BLaER1 treated with 17β-estradiol and CSF1 and Interleukin-3, amounts not matched to agents 10 nM and 100 nM (cell line): ENCODE measurements at regions not wholly inside any gene's neighbourhood (a gene's known extent, or its start where the extent isn't known, plus 50 kb on each side); places are given as distances from the start of the nearest gene placed in this dataset.
A peak's percentile ranks its signal among the peaks of the same experiment; 100 is the strongest.
"Not testable (repeated sequence)": the region's sequence is repeated elsewhere in the genome, so short reads cannot be mapped to it uniquely, and the experiment has no call there.

ENCODE experiments used
- H3K27ac ChIP-seq, 11 experiments: shearing (Covaris generic); formaldehyde crosslinking; 2 replicates each; pipeline ENCODE4 v1.8.1; 2022
- H3K27me3 ChIP-seq, 11 experiments: shearing (Covaris generic); formaldehyde crosslinking; 2 replicates each; pipeline ENCODE4 v1.8.1; 2022
- H3K36me3 ChIP-seq, 11 experiments: shearing (Covaris generic); formaldehyde crosslinking; 2 replicates each; pipeline ENCODE4 v1.8.1; 2022
- H3K4me1 ChIP-seq, 10 experiments: shearing (Covaris generic); formaldehyde crosslinking; 2 replicates each; pipeline ENCODE4 v1.8.1; 2022
- H3K4me2 ChIP-seq, 11 experiments: shearing (Covaris generic); formaldehyde crosslinking; 2 replicates each; pipeline ENCODE4 v1.8.1; 2022
- H3K4me3 ChIP-seq, 10 experiments: shearing (Covaris generic); formaldehyde crosslinking; 2 replicates each; pipeline ENCODE4 v1.8.1; 2022
- H3K9ac ChIP-seq, 11 experiments: shearing (Covaris generic); formaldehyde crosslinking; 2 replicates each; pipeline ENCODE4 v1.8.1; 2022
- H3K9me3 ChIP-seq, 11 experiments: shearing (Covaris generic); formaldehyde crosslinking; replicated peaks in 1 of 11; 2 replicates each; pipeline ENCODE4 v1.8.1; 2022
- H4K20me1 ChIP-seq, 11 experiments: shearing (Covaris generic); formaldehyde crosslinking; 2 replicates each; pipeline ENCODE4 v1.8.1; 2022
- Cebpa-rat ChIP-seq, 11 experiments: shearing (Covaris generic); IDR thresholded peaks; 2 replicates each; pipeline ENCODE4 v1.8.1; 2022

DNA sequence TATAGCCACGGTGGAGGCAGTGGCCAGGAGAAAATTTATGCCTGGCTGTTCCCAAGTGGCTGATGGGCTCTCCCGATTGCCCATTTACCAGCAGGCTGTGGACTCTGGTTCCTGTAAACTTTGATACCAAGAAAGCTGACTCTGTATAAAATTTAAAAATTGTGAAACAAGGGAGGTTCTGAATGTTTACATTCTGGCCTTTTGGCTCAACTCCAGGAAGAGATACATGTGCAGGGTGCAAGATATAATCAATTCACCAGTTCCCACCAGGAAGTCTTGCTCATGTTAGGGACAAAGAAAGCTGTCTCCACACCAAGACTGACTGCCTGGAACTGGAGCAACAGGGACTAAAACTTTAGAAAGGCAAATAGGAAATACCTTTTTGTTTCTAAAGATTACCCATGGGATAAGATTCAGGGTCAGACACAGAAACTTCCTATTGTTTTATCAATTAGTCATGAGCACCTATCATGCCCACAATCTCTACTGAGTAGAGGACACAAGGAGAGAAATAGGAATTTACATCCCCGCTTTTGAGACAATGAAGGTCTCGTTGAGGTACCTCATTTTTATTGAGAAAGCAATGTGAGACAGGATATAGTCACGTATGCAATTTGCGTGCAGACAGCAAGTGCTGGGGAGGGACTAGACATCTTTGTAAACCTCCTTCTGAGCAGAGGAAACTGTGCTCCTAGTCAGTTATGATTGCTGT lies 123.5 kb downstream of the LIPG start:
- Histone ChIP-seq H3K27me3 (no peaks in the 10 kb centered on the region), H4K20me1 (no peaks in the 10 kb centered on the region), H3K9ac (no peak overlapping the region), H3K4me1 (no peaks in the 10 kb centered on the region), H3K4me2 (no peak overlapping the region), H3K27ac (no peak overlapping the region), H3K36me3 (no peaks in the 10 kb centered on the region), H3K4me3 (no peak overlapping the region), H3K9me3 (no peaks in the 10 kb centered on the region)
- TF ChIP-seq Cebpa-rat (IDR thresholded peaks at IDR 0.05) = no peak

DNA sequence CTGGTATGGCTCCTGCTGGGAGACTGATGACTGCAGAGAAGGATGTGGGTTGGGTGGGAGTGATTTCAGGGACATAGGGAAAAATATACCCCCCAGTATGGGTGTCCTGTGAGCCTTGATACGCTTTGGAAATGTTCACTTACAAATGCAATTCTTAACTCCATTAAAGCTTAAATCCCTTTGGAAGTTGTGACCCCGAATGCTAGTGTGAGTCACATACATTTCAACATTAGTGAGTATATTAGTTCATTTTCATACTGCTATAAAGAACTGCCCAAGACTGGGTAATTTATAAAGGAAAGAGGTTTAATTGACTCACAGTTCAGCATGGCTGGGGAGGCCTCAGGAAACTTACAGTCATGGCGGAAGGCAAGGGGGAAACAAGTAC lies 120.9 kb downstream of the LIPG start:
- H3K4me1 ChIP-seq = peaks cover 3 to 14% (median 11%) of the 10 kb centered on the region in 10 experiments; a peak in 18 of 20 replicates
- H3K27me3 ChIP-seq, H4K20me1 ChIP-seq: not testable (repeated sequence)

DNA sequence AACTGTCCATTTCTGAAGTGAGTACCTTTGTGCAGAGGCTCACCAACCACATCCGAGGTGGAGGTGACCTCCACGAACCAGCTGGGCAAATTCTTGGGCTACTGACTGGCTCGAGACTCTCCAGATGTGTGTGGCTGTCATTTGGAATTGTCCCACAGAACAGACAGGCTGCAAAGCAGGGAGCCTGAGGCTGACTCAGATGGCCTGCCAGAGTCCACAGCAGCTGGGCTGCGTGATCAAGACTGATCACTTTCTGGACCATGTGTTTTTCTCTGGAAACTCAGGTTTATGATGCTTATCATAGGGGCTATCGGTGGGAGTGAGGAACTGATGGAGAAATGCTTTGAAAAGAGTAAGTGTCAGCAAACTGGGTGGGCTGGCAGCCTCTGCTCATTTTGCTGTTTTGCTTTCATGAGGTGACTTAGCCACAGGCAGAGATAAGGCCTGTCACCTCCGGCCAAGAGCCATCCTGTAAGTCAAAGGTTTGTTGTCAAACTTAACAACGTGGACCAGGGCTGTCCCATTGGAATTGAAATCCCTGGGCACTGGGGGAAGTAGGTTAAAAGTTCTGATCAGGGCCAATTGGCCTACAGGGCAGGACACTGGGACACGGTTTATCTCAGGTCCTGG lies 120.4 kb downstream of the LIPG start:
- H4K20me1 ChIP-seq = no peaks in the 10 kb centered on the region
- H3K27me3 ChIP-seq = no peaks in the 10 kb centered on the region
- H3K4me1 ChIP-seq = peaks cover 6 to 19% (median 16%) of the 10 kb centered on the region in 10 experiments; a peak in 18 of 20 replicates
- no peak overlapping the region for H3K4me2 ChIP-seq
- H3K4me3 ChIP-seq = no peak overlapping the region
- H3K9me3 ChIP-seq = no peaks in the 10 kb centered on the region
- H3K27ac ChIP-seq = no peak overlapping the region
- H3K36me3 ChIP-seq = no peaks in the 10 kb centered on the region
- TF ChIP-seq Cebpa-rat (IDR thresholded peaks at IDR 0.05) = no peak
- H3K9ac ChIP-seq = no peak overlapping the region

More for the DNA sequence above, 120.9 kb downstream of the LIPG start:
- not testable (repeated sequence) for H3K4me3 ChIP-seq, H3K4me2 ChIP-seq, H3K9ac ChIP-seq, H3K27ac ChIP-seq, H3K9me3 ChIP-seq, H3K36me3 ChIP-seq

DNA sequence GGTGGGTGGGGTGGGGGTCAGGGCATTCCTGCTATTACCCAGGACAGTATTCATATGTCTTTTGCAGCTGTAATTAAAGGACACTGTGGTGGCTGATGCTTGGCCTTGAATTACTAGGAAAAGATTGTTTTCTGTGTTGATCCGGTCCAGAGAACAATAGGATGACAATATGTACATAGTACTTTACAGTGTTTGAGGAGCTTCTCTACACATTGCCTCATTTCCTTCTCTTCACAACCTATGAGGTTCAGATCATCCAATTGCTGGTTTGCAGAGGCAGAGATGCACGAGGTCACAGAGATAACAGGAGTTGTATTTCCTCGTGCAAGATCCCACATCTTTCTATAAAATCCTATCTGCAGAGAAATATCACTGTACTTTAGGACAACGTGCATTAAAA lies 119.5 kb downstream of the LIPG start:
- H3K4me1 ChIP-seq = peaks cover 6 to 20% (median 18%) of the 10 kb centered on the region in 10 experiments; a peak in 18 of 20 replicates
- no peaks in the 10 kb centered on the region for H3K9me3 ChIP-seq
- H3K9ac ChIP-seq = no peak overlapping the region
- no peak overlapping the region for H3K27ac ChIP-seq
- H4K20me1 ChIP-seq = no peaks in the 10 kb centered on the region
- no peaks in the 10 kb centered on the region for H3K36me3 ChIP-seq
- H3K27me3 ChIP-seq = no peaks in the 10 kb centered on the region
- no peak for TF ChIP-seq Cebpa-rat (IDR thresholded peaks at IDR 0.05)
- no peak overlapping the region for H3K4me2 ChIP-seq
- no peak overlapping the region for H3K4me3 ChIP-seq

DNA sequence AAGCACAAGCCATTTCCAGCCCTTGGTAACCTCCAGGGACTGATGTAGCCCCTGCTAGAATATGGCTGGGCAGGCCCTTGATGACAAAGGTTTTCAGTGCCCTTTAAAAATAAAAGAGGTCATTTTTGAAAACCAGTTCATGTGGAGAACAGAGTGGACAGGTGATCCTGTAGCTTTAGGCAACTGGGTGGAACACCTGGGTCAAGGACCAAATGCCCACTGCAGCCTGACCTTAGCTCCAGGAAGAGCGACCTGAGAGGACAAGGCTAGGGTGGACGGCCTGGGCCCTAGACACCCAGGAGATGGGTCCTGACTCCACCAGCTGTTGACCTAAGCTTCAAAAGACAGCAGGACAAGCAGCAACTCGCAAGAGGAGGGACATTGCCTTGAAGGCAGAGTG lies 116.6 kb downstream of the LIPG start:
- H3K27ac ChIP-seq = peak overlapping the region in 6 of 11 experiments; percentile 1 to 51 (median 24); a peak in 9 of 22 replicates
- H3K9ac ChIP-seq = no peak overlapping the region; a peak in 1 of 22 replicates
- no peak overlapping the region for H3K4me3 ChIP-seq
- H3K36me3 ChIP-seq = no peaks in the 10 kb centered on the region
- H3K4me1 ChIP-seq = peaks cover 6 to 20% (median 18%) of the 10 kb centered on the region in 10 experiments; a peak in 18 of 20 replicates
- H3K27me3 ChIP-seq = no peaks in the 10 kb centered on the region
- peak overlapping the region; percentile 0 to 75 (median 64); a peak in 19 of 22 replicates for H3K4me2 ChIP-seq
- H4K20me1 ChIP-seq = no peaks in the 10 kb centered on the region
- TF ChIP-seq Cebpa-rat (IDR thresholded peaks at IDR 0.05) = no peak
- no peaks in the 10 kb centered on the region for H3K9me3 ChIP-seq

DNA sequence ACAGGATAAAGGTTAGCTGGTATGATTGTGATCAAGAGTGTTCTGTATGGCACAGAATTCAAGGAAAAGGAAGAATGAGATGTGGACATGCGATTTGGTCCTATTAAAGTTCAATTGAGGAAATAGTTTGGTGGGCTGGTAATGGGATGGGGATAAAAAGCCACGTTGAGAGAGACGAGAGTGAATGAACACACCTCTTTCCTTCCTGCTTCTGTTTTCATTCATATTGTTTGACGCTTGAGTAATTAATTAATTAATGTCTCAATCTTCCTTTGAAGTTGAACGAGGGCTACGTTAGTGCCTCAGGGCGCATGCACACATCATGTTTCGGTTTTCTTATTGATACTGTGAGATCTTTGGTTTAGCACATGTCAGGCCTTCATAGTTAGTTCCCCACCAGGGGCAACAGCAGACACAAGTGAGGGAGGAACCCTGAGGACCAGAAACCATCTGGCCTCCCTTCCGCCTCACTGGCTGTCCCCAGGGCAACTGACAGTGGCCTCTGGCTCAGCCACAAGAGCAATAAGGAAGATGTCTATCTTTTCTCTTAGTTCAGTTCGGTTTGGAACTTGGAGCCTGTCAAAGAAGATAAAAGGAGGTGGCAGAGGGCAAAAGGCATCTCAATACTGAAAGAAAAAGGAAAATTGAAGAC lies 116.0 kb downstream of the LIPG start:
- Histone ChIP-seq H3K9me3 (no peaks in the 10 kb centered on the region), H3K4me1 (peaks cover 6 to 20% (median 18%) of the 10 kb centered on the region in 10 experiments; a peak in 18 of 20 replicates), H3K9ac (no peak overlapping the region; a peak in 1 of 22 replicates), H3K27me3 (no peaks in the 10 kb centered on the region), H3K36me3 (no peaks in the 10 kb centered on the region), H4K20me1 (no peaks in the 10 kb centered on the region), H3K4me2 (peak overlapping the region; percentile 0 to 75 (median 64); a peak in 20 of 22 replicates), H3K4me3 (no peak overlapping the region), H3K27ac (peak overlapping the region in 6 of 11 experiments; percentile 1 to 51 (median 24); a peak in 9 of 22 replicates)
- TF ChIP-seq Cebpa-rat (IDR thresholded peaks at IDR 0.05) = no peak

DNA sequence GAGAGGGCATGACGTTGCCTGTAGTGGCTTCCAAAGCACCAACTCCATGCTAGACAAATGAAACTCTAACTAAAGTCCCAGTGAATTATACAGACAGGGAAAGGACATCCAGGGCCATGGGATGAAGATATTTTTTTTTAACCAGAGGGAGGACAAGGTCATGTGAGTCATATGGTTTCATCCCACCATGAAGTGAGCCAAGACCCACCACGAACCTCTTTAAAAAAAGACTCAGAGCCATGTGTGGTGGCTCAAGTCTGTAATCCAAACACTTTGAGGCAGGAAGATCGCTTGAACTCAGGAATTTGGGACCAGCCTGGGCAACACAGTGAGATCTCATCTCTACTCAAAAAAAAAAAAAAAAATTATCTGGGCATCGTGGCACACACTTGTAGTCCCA lies 115.2 kb downstream of the LIPG start:
- Histone ChIP-seq H3K9me3 (no peaks in the 10 kb centered on the region), H3K36me3 (no peaks in the 10 kb centered on the region), H4K20me1 (no peaks in the 10 kb centered on the region), H3K9ac (no peak overlapping the region), H3K27me3 (no peaks in the 10 kb centered on the region), H3K4me1 (peaks cover 6 to 20% (median 18%) of the 10 kb centered on the region in 10 experiments; a peak in 18 of 20 replicates), H3K4me2 (peak overlapping the region in 7 of 11 experiments; percentile 61 to 75 (median 66); a peak in 12 of 22 replicates), H3K4me3 (no peak overlapping the region), H3K27ac (no peak overlapping the region; a peak in 1 of 22 replicates)
- no peak for TF ChIP-seq Cebpa-rat (IDR thresholded peaks at IDR 0.05)

DNA sequence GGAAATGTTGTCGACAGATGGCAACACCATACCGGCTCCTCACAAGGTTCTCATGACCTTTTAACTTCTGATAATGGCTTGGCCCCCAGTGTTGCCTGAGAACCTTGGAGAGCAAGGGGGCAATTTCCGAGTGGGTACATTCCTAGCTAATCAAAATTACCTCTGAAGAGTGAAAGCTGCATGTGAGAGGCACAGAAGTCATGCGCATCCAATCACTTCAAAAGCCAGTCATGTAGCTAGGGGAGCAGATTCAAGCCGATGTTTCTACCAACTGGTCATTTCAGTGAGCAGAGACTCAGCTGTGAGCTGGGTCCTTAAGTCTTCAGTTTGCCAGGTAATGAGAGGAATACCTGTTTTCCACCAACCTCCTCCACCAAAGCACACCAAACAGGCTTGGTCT lies 111.4 kb downstream of the LIPG start:
- H3K4me3 ChIP-seq = no peak overlapping the region
- H3K27ac ChIP-seq = no peak overlapping the region
- no peaks in the 10 kb centered on the region for H3K36me3 ChIP-seq
- no peaks in the 10 kb centered on the region for H3K9me3 ChIP-seq
- no peak overlapping the region for H3K4me2 ChIP-seq
- H4K20me1 ChIP-seq = no peaks in the 10 kb centered on the region
- peaks cover 6 to 13% (median 12%) of the 10 kb centered on the region in 10 experiments; a peak in 18 of 20 replicates for H3K4me1 ChIP-seq
- no peaks in the 10 kb centered on the region for H3K27me3 ChIP-seq
- no peak overlapping the region for H3K9ac ChIP-seq
- TF ChIP-seq Cebpa-rat (IDR thresholded peaks at IDR 0.05) = no peak

DNA sequence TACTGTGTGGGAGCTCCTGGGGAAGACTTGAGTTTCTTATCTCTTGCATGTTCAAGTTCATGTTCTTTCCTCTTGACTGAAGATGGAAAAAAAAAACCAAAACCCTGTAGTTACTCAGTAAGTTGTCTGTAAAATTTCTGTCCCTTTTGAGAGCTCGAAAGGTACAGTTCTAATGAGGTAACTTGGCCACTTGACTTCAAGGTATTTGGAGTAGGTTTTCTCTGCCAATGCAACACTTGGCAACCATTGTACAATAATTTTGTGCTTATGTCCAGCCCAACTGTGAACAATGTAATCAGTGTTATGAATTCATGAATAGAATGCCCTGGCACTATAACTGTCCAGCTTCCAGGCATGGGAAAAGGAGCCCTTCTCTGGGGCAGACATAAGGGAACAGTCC lies 111.0 kb downstream of the LIPG start:
- Histone ChIP-seq H3K36me3 (no peaks in the 10 kb centered on the region), H4K20me1 (no peaks in the 10 kb centered on the region), H3K4me3 (no peak overlapping the region), H3K27me3 (no peaks in the 10 kb centered on the region), H3K27ac (no peak overlapping the region), H3K4me2 (no peak overlapping the region), H3K9me3 (no peaks in the 10 kb centered on the region), H3K9ac (no peak overlapping the region), H3K4me1 (peaks cover 2 to 9% (median 7%) of the 10 kb centered on the region in 10 experiments; a peak in 17 of 20 replicates)
- no peak for TF ChIP-seq Cebpa-rat (IDR thresholded peaks at IDR 0.05)
